Neutrophil (primary cell): ENCODE measurements at regions not wholly inside any gene's neighbourhood (a gene's known extent, or its start where the extent isn't known, plus 50 kb on each side); places are given as distances from the start of the nearest gene placed in this dataset.

ENCODE experiments used
- H3K27ac ChIP-seq: fragments of 200-600 bp; sonication (generic); 2 replicates; pipeline ENCODE4 v1.5.1; 2016; ENCODE audit warnings: mild to moderate bottlenecking, moderate library complexity
- H3K27me3 ChIP-seq: fragments of 200-600 bp; sonication (generic); 2 replicates; pipeline ENCODE4 v1.6.0; 2016; ENCODE audit warnings: mild to moderate bottlenecking
- H3K36me3 ChIP-seq: fragments of 200-600 bp; sonication (generic); 2 replicates; pipeline ENCODE4 v1.5.1; 2017
- H3K4me1 ChIP-seq, 2 experiments: fragments of 200-600 bp in 1 of 2; sonication (generic) in 1 of 2; 1 replicate in 1 of 2; 2 replicates in 1 of 2; pipeline versions ENCODE4 v1.5.1 to v1.6.1; 2013 to 2016; ENCODE audit warnings: low read depth in 1 of 2, low read length in 1 of 2, mild to moderate bottlenecking in 1 of 2, moderate library complexity in 1 of 2; ENCODE audit not compliant: control insufficient read depth in 1 of 2, insufficient read depth in 1 of 2
- H3K4me3 ChIP-seq, 2 experiments: fragments of 200-600 bp in 1 of 2; sonication (generic) in 1 of 2; 1 replicate in 1 of 2; 2 replicates in 1 of 2; pipeline ENCODE4 v1.5.1; 2013 to 2016; ENCODE audit warnings: low read depth in 1 of 2, low read length in 1 of 2, mild to moderate bottlenecking in 1 of 2, moderate library complexity in 1 of 2
- H3K9me3 ChIP-seq: fragments of 200-600 bp; sonication (generic); 2 replicates; pipeline ENCODE4 v1.5.1; 2016
- TF ChIP-seq, protein P1 (sequence below): fragments of 200-600 bp; sonication (generic); IDR thresholded peaks from 2 replicates; pipeline ENCODE4 v1.5.1; 2016; ENCODE audit warnings: antibody characterized with exemption

GRCh38 chr13:90808838-90809237 is 538.6 kb upstream of the MIR17HG start:
- TF ChIP-seq, protein P1, sequence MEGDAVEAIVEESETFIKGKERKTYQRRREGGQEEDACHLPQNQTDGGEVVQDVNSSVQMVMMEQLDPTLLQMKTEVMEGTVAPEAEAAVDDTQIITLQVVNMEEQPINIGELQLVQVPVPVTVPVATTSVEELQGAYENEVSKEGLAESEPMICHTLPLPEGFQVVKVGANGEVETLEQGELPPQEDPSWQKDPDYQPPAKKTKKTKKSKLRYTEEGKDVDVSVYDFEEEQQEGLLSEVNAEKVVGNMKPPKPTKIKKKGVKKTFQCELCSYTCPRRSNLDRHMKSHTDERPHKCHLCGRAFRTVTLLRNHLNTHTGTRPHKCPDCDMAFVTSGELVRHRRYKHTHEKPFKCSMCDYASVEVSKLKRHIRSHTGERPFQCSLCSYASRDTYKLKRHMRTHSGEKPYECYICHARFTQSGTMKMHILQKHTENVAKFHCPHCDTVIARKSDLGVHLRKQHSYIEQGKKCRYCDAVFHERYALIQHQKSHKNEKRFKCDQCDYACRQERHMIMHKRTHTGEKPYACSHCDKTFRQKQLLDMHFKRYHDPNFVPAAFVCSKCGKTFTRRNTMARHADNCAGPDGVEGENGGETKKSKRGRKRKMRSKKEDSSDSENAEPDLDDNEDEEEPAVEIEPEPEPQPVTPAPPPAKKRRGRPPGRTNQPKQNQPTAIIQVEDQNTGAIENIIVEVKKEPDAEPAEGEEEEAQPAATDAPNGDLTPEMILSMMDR = no peak
- Histone ChIP-seq H3K9me3 (no peaks in the 10 kb centered on the region), H3K27me3 (no peaks in the 10 kb centered on the region), H3K27ac (no peak overlapping the region), H3K4me3 (no peak overlapping the region), H3K4me1 (no peaks in the 10 kb centered on the region), H3K36me3 (no peaks in the 10 kb centered on the region)

- no peaks in the 10 kb centered on the region for H3K9me3 ChIP-seq
- no peaks in the 10 kb centered on the region for H3K4me1 ChIP-seq
- H3K36me3 ChIP-seq = no peaks in the 10 kb centered on the region
- H3K27me3 ChIP-seq = no peaks in the 10 kb centered on the region
- H3K4me3 ChIP-seq = no peak overlapping the region
- no peak overlapping the region for H3K27ac ChIP-seq
- TF ChIP-seq, protein P1 = no peak
These were observed 523.5 kb upstream of the MIR17HG start for GRCh38 chr13:90824032-90824431.

GRCh38 chr13:90826688-90827087 is 520.8 kb upstream of the MIR17HG start:
- TF ChIP-seq, protein P1 = no peak
- Histone ChIP-seq H3K4me1 (no peaks in the 10 kb centered on the region), H3K27ac (no peak overlapping the region), H3K9me3 (no peaks in the 10 kb centered on the region), H3K4me3 (no peak overlapping the region), H3K36me3 (no peaks in the 10 kb centered on the region), H3K27me3 (no peaks in the 10 kb centered on the region)

DNA sequence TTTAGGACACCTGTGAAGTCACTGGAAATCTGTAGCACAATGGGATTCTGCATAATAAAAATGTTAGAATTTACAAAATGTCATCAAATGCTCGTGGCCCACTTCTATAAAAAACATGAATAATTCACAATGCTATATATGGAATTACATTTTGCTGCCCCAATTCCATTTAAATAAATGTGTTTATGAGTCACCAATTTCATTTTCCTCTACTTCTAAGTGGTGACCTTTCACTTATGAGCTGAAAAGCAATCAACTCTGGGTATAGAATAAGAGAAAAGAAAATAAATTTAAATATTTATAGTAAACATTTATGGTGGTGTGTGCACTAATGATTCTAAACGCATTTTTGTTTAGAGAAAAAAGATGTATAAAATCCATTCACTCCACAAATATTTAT is 516.7 kb upstream of the MIR17HG start:
- Histone ChIP-seq H3K27me3 (no peaks in the 10 kb centered on the region), H3K27ac (no peak overlapping the region), H3K36me3 (no peaks in the 10 kb centered on the region), H3K9me3 (no peaks in the 10 kb centered on the region), H3K4me1 (no peaks in the 10 kb centered on the region), H3K4me3 (no peak overlapping the region)
- TF ChIP-seq, protein P1 = no peak

GRCh38 chr13:90833951-90834350 is 513.5 kb upstream of the MIR17HG start:
- Histone ChIP-seq H3K4me3 (no peak overlapping the region), H3K27ac (no peak overlapping the region), H3K27me3 (no peaks in the 10 kb centered on the region), H3K9me3 (no peaks in the 10 kb centered on the region), H3K4me1 (no peaks in the 10 kb centered on the region), H3K36me3 (no peaks in the 10 kb centered on the region)
- TF ChIP-seq, protein P1 = no peak

DNA sequence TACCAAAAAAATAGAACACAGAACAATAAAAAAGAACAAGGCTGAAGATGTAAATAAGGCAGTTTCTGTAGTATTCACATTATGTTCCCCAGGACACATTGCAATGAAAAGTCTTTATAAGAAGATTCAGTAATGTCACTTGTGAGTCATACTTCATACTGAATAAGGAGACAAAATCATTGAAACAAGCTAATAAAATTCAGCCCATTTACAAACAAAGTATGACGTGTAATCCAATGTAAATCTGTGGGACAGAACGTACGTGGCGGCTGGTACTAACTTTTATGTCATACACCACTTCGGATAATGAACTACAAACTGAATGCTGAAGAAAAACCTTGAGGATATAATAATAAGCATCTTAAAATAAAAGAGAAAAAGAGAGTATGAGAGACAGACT is 512.8 kb upstream of the MIR17HG start:
- H3K9me3 ChIP-seq = no peaks in the 10 kb centered on the region
- no peaks in the 10 kb centered on the region for H3K36me3 ChIP-seq
- TF ChIP-seq, protein P1 = no peak
- no peaks in the 10 kb centered on the region for H3K27me3 ChIP-seq
- no peaks in the 10 kb centered on the region for H3K4me1 ChIP-seq
- no peak overlapping the region for H3K27ac ChIP-seq
- H3K4me3 ChIP-seq = no peak overlapping the region
